Tongue (tissue), 1 donor: ENCODE measurements at regions not wholly inside any gene's neighbourhood (a gene's known extent, or its start where the extent isn't known, plus 50 kb on each side); places are given as distances from the start of the nearest gene placed in this dataset.
"Not testable (repeated sequence)": the region's sequence is repeated elsewhere in the genome, so short reads cannot be mapped to it uniquely, and the experiment has no call there.

Experiments used
- DNase-seq: peaks from one replicate; pipeline ENCODE4 v3.0.0-alpha.2; 2015

DNA sequence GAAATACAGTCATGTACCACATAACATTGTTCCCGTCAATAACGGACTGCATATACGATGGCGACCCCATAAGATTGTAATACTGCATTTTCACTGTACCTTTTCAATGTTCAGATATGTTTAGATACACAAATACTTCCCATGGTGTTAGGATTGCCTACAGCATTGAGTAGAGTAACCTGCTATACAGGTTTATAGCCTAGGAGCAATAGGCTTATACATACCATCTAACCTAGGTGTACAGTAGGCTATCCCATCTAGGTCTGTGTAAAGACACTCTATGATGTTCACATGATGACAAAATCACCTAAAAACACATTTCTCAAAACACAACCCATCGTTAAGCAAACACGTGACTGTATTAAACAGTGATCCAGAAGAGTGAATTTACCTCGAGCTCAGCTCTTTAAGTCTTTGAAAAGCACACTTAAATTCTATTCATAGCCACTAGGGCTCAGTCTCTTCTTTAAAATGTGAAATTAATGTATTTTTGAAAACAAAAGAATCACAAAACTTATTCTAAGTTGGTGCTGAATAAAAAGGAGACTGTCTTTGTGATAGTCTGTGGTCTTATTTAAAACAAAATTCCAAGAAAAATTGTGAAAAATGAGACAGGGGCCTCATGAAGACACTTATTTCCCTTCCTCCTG is 239.1 kb upstream of the ARID2 start:
- peak; percentile 3 for DNase-seq

DNA sequence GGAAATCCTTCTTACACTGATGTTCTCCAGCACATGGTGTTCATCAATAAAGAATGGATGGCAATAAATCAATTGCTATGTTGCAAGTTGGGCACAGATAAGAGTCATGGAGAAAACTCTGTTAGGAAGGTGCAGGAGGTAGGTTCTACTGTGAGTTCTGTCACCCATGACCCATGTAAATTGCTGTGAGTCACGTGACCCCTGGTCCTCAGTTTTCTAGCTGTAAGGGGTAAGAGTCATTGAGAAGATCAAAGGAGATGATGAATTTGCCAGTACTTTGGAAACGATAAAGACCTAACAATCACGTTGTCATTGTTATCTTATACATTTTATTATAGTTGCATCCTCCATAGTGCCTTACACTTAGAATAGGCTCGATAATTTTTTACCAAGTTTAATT is 235.2 kb upstream of the ARID2 start:
- DNase-seq: no peak

DNA sequence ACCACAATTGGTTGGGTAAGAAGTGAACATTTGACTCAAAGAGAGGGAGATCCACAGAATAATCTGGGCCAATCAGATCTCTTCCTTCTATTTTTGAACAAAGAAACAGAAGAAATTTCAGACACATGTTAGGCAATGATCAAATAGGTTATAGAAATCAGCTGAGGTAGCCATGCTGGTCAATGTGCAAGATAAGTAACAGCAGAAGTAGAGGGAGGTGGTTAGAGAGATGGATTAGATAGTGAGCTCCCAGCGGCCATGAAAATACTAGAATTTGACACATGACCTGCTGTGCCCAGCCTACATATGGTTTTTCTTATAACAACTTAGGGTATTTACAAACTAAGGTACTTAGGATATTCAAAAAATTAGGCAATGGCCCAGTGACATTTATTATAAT is 230.9 kb upstream of the ARID2 start:
- DNase-seq: no peak

- no peak for DNase-seq
Observed at GRCh38 chr12:45502481-45503128, 226.9 kb upstream of the ARID2 start.

DNA sequence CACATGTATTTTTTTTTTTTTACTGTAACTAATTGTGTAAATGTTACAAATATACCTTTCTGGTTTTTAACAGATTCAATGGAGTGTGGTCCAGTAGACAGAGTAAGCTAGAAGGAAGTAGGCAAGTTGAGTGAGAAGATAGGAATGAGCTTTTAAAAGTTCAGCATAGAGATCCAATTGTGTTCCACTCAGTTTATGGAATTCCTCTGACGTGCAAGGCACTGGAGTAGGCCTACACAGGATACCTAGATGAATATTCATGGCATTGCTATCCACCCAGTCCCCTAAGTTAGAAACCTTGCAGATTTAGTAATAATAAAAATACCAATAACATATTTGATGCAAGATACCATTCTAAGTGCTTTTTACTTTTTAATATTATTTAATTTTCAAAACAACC is 225.6 kb upstream of the ARID2 start:
- no peak for DNase-seq

DNA sequence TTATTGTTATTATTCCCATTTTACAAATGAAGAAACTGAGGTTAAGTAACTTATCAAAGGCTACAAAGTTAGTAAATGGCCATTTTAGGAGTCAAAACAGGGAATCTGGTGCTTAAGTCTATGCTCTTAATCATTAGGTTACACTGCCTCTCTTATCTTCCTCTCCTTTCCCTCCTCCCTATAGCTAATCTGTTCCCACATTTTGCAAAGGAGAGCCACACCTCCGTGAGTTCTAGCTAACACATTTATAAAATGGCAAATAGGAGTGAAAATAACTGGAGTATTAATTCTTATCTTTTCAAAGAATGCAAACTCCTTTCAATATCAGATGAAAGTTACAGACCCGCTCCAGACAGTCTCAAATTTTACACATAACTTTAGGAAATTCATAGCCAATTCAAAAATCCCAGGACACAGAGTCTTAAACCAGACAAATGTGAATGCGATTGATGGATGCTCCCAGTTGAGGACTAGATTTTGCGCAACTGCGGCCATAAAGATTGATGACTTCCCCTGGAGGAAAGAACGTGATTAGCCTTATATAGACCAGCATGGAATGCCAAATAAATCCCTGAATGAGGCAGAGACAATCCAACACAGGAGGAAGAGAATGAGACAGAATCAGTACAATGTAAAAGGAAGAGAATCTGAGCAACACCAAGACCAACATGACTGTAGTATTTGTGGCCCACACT is 225.0 kb upstream of the ARID2 start:
- DNase-seq: no peak

GRCh38 chr12:45509187-45509586 is 220.3 kb upstream of the ARID2 start:
- no peak for DNase-seq

DNA sequence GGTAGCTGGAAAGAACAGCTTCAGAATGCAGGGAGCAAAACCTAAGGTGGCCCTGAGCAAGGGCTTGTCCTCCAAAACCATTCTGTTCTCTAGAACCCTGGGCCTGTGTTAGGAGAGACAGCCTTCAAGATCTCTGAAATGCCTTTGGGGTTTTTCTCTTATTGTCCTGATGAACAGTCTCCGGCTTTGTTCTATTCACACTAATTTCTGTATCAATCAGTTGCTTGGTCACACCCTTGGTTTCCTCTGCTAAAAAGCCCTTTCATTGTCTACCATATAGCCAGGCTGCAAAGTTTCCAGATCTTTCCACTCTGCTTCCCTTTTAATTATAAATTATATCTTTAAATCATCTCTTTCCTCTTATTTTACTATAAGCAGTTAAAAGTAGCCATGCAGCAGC is 219.9 kb upstream of the ARID2 start:
- no peak for DNase-seq

- DNase-seq: peak; percentile 9
Observed at GRCh38 chr12:45517381-45517780, 212.1 kb upstream of the ARID2 start.

- no peak for DNase-seq
Observed at GRCh38 chr12:45518291-45519235, 210.9 kb upstream of the ARID2 start.

GRCh38 chr12:45522227-45522626 is 207.3 kb upstream of the ARID2 start:
- no peak for DNase-seq

GRCh38 chr12:45526823-45527222 is 202.7 kb upstream of the ARID2 start:
- DNase-seq: not testable (repeated sequence)

GRCh38 chr12:45532113-45532512 is 197.4 kb upstream of the ARID2 start:
- no peak for DNase-seq

DNA sequence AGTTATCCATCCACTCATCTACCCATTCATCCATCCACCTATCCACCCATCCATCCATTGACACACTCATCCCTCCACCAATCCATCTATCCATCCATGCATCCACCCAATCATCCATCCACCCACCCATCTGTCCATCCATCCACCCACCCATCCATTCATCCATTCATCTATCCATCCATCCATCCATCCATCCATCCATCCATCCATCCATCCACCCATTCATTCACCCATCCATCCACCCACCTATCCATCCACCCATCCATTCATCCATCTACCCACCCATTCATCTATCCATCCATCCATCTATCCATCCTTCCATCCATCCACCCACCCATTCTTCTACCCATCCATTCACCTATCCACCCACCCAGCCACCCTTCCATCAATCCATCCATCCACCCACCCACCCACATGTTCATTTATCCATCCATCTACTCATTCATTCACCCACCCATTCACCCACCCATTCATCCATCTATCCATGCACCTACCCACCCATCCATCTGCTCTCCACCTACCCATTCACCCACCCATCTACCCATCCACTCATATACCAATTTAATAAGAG is 193.8 kb upstream of the ARID2 start:
- DNase-seq: no peak

GRCh38 chr12:45536284-45536683 is 193.2 kb upstream of the ARID2 start:
- DNase-seq: no peak

DNA sequence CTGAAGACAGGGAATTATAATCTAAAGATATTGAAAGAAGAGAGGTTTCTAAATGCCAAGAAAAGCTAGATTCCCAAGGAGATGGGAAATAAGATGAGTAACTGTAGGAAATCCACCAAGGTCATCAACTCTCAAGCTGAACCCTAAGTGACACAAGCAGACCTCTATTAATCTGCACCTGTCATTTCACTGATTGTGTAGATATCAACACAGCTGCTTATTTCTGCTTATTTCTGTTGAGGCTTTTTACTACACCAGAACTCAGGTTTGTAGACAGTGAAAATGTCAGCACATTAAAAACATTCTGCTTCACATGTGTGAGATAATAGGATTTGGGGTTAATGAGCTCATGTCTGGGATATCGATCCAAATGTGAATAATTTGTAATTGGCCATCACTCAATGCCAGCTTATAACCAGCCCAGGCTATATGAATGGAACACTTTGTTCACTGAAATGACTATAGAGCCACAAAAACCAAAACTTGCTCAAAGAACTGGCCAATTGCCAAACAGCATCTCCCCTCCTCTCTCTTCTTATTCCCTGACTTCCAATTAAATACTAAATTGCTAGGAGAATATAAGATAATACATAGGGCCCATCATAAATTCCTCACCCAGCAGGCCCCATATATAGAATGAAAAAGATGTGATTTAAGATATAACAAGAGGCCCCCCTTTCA is 188.7 kb upstream of the ARID2 start:
- DNase-seq: no peak

GRCh38 chr12:45543887-45544286 is 185.6 kb upstream of the ARID2 start:
- DNase-seq: peak; percentile 80

DNA sequence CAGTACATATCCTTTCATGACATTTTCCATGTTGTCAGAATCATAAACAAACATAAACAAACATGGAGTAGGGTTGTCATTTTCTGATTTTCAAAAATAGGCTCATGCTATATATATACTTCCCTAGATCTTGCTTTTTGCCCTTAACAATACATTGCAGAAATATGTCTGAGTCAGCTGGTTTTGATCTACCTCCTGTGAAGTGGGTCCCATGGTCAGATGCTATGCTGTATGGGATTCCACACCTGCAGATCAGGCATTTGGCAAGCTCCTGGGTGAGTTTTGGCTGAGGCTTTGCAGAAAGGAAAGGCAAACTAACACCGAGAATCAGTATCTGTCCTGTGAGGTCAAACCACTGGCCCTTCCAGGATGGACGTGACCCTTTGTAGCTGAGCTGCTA is 183.0 kb upstream of the ARID2 start:
- DNase-seq: no peak

DNA sequence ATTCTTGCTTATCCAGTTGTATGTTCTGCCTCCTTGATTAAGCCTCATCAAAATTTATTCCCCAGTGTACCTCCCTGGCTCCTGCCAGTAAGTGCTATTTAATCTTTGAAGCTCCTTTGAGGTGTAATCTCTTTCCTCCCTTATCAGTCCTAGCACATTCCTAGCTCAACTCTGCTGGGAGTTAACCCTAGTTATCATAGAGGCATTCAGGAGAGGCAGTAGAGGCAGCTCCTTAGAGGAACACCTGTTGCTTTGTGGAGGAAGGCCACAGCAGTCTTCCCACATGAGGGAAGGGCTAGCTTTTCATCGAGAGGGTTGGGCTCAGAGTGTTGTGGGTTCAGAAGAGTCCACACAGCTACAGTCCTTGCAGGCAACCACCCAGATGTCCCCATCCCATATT is 182.4 kb upstream of the ARID2 start:
- DNase-seq: no peak

- no peak for DNase-seq
Observed at GRCh38 chr12:45547822-45548221, 181.7 kb upstream of the ARID2 start.

GRCh38 chr12:45548426-45548825 is 181.1 kb upstream of the ARID2 start:
- DNase-seq: no peak
